Fibroblast of mammary gland (primary cell): ENCODE measurements at regions not wholly inside any gene's neighbourhood (a gene's known extent, or its start where the extent isn't known, plus 50 kb on each side); places are given as distances from the start of the nearest gene placed in this dataset.

ENCODE experiments used
- DNase-seq: peaks from one replicate; pipeline ENCODE4 v3.0.0-alpha.2; 2010; ENCODE audit warnings: low read depth
- H3K4me3 ChIP-seq: 2 replicates; pipeline ENCODE4 v1.5.1; 2011; ENCODE audit warnings: low read depth, mild to moderate bottlenecking, low read length, moderate library complexity; ENCODE audit not compliant: control insufficient read depth
- TF ChIP-seq, protein P1 (sequence below): conservative IDR thresholded peaks from 2 replicates; pipeline ENCODE4 v1.5.1; 2011; ENCODE audit warnings: low read depth, low read length, inconsistent platforms; ENCODE audit not compliant: control insufficient read depth, insufficient read depth

DNA sequence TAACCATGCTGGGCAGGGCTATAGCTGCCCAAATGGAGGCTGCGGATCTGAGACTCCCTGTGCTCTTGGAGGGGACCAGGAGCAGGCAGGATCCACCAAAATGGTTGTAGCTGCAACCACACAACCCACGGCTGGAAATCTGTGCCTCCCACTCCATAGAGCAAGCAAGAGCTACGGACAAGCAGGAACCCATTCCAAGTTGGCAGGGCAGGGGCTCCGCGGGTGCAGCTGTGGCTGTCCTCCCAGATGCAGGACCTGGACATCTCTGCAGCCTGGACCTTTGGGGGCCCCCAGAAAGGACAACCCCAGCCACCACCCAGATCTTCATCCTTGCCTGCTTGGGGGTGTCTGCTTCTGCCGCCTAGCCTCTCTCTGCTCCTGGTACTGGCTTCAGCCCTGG is 154.1 kb upstream of the TRAM1L1 start:
- TF ChIP-seq, protein P1, sequence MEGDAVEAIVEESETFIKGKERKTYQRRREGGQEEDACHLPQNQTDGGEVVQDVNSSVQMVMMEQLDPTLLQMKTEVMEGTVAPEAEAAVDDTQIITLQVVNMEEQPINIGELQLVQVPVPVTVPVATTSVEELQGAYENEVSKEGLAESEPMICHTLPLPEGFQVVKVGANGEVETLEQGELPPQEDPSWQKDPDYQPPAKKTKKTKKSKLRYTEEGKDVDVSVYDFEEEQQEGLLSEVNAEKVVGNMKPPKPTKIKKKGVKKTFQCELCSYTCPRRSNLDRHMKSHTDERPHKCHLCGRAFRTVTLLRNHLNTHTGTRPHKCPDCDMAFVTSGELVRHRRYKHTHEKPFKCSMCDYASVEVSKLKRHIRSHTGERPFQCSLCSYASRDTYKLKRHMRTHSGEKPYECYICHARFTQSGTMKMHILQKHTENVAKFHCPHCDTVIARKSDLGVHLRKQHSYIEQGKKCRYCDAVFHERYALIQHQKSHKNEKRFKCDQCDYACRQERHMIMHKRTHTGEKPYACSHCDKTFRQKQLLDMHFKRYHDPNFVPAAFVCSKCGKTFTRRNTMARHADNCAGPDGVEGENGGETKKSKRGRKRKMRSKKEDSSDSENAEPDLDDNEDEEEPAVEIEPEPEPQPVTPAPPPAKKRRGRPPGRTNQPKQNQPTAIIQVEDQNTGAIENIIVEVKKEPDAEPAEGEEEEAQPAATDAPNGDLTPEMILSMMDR, result no peak
- H3K4me3 ChIP-seq, result no peak overlapping the region
- DNase-seq, result no peak

DNA sequence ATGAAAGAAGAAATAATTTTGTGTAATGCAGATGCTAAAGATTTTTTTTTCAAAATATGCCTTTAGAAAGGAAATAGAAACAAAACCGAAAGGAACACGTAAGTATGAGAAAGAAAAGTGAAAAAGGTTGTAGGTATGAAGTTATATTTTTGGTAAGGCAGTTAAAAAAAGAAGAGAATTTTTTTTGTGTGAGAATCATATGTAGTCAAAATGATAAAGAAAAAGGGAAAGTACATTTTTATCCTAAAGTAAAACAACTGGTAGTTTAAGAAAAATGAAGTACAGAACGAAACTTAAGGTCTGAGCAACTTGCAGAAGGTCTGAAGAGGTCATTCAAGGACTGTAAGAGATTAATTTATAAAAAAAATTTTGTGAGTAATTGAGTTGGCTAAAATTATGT is 164.0 kb upstream of the TRAM1L1 start:
- TF ChIP-seq, protein P1, result no peak
- H3K4me3 ChIP-seq, result no peak overlapping the region
- DNase-seq, result no peak

DNA sequence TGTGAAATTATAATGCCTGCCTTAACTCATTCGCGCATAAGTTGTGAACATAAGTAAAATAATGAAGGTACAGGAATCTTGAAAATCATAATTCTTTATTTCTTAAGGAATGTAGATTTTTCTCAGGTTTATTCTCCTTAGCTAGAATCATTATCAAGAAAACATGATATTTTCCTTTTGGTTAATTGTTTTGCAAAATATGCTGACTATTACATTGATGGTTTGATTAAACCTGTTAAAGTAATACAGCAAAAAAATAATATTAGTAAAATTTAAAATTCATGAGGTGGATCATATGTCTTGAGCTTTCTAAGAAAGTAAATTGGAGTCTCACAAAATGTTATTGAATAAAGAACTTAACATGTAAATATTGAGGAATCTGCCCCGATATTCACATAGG is 178.7 kb upstream of the TRAM1L1 start:
- TF ChIP-seq, protein P1, result no peak
- DNase-seq, result no peak
- no peak overlapping the region for H3K4me3 ChIP-seq

DNA sequence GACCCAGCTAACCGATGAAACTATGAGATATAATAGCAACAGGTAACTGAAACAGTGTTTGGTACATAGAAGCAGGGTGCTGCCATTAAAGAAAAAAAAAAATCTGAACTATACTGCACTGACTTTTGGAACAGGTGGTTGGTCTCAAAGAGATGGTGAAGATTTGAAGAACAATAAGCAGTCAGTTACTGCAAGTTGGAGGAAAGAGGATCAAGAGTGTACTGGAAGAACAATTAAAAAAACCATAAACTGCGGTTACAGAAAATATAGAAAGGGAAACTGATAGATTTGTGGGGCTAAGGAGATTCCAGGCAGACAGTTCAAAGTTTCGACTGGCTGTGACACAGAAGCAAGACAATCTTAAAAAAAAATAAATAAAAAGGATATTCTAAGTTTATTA is 181.9 kb upstream of the TRAM1L1 start:
- no peak overlapping the region for H3K4me3 ChIP-seq
- TF ChIP-seq, protein P1, result no peak
- DNase-seq, result no peak

DNA sequence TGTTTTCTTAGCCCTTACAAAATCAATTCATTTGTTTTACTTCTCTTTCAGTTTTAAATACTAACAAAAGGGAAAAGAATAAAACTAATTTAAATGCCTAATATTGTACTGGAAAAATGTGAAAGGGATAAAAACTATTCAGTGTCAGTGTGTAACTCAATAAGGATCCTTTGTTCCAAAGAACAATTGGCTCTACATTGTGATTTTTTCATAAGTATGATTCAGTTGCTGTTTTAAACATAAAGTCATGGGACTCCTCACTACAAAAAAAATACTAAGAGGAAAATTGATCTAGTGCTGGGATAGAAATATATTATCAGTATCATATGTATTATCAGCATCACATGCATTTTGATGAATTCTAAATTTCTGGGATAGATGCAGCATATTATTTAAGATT is 199.4 kb upstream of the TRAM1L1 start:
- H3K4me3 ChIP-seq, result no peak overlapping the region
- TF ChIP-seq, protein P1, result no peak
- DNase-seq, result no peak

DNA sequence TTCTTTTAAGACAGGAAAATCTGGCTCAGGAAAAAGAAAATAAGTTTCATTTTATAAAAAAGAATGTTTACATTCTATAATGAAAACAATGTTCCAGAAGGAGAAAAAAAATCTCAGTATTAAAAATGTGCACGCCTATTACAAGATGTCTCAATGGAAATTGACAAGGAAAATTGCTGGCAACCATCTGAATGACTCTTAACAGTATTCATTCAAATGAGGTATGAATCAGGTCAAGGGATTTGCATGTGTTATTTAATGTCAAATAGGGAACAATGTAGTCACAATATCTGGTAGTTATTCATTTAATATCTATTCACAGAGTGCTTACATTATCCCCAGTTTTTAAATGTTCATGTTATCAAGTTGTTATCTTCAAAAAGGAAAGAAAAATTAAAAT is 208.4 kb upstream of the TRAM1L1 start:
- DNase-seq, result no peak
- TF ChIP-seq, protein P1, result no peak
- no peak overlapping the region for H3K4me3 ChIP-seq

DNA sequence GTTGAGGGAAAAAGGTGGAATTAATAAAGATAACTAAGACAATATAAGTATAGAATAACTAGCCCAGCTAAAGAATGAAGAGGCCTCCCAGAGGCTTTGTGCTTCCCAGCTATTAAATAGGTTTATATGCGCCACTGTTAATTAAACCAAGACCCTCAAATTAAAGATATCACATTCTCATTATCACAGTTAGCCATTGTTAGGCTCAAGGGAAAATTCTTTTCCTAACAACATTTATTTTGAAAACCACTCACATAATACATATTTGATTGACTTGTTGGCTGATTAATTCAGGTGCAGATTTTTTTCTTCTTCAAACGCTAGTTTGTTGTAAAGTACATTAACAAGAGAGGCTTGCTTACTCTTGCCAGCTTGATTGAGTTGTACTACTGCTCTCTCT is 216.8 kb upstream of the TRAM1L1 start:
- DNase-seq, result no peak
- TF ChIP-seq, protein P1, result no peak
- no peak overlapping the region for H3K4me3 ChIP-seq
